ENCODE measurements at regions not wholly inside any gene's neighbourhood (a gene's known extent, or its start where the extent isn't known, plus 50 kb on each side); places are given as distances from the start of the nearest gene placed in this dataset.

GRCh38 chr7:27394871-27395270 is 152.3 kb downstream of the EVX1 start:
- DNase-seq (ENCODE audit: insufficient read length) (no peak), FAIRE-seq (no peak)
- TF ChIP-seq POLR2AphosphoS5 (IDR thresholded peaks at IDR 0.05; ENCODE audit: low read depth, low read length) (no peak), TAF1 (IDR thresholded peaks at IDR 0.05; ENCODE audit: borderline replicate concordance, low read depth, low read length) (no peak), POLR2A (IDR thresholded peaks at IDR 0.05; ENCODE audit: low read depth, low read length) (no peak)

- FAIRE-seq (no peak), DNase-seq (ENCODE audit: insufficient read length) (no peak)
- no peak for TF ChIP-seq POLR2AphosphoS5 (IDR thresholded peaks at IDR 0.05; ENCODE audit: low read depth, low read length)
- no peak for TF ChIP-seq TAF1 (IDR thresholded peaks at IDR 0.05; ENCODE audit: borderline replicate concordance, low read depth, low read length)
- no peak for TF ChIP-seq POLR2A (IDR thresholded peaks at IDR 0.05; ENCODE audit: low read depth, low read length)
Measured at GRCh38 chr7:27395626-27396025, 153.0 kb downstream of the EVX1 start.

- DNase-seq (ENCODE audit: insufficient read length) (no peak), FAIRE-seq (no peak)
- no peak for TF ChIP-seq TAF1 (IDR thresholded peaks at IDR 0.05; ENCODE audit: borderline replicate concordance, low read depth, low read length)
- TF ChIP-seq POLR2A (IDR thresholded peaks at IDR 0.05; ENCODE audit: low read depth, low read length), result no peak
- no peak for TF ChIP-seq POLR2AphosphoS5 (IDR thresholded peaks at IDR 0.05; ENCODE audit: low read depth, low read length)
Measured at GRCh38 chr7:27397503-27397902, 154.9 kb downstream of the EVX1 start.

GRCh38 chr7:27398851-27399250 is 156.2 kb downstream of the EVX1 start:
- DNase-seq (ENCODE audit: insufficient read length) (no peak), FAIRE-seq (no peak)

GRCh38 chr7:27399791-27400567 is 157.4 kb downstream of the EVX1 start:
- DNase-seq (ENCODE audit: insufficient read length) (no peak), FAIRE-seq (no peak)
- TF ChIP-seq TAF1 (IDR thresholded peaks at IDR 0.05; ENCODE audit: borderline replicate concordance, low read depth, low read length) (no peak), POLR2A (IDR thresholded peaks at IDR 0.05; ENCODE audit: low read depth, low read length) (no peak), POLR2AphosphoS5 (IDR thresholded peaks at IDR 0.05; ENCODE audit: low read depth, low read length) (no peak)

More at GRCh38 chr7:27398851-27399250, 156.2 kb downstream of the EVX1 start:
- TF ChIP-seq POLR2AphosphoS5 (IDR thresholded peaks at IDR 0.05; ENCODE audit: low read depth, low read length), result no peak
- no peak for TF ChIP-seq POLR2A (IDR thresholded peaks at IDR 0.05; ENCODE audit: low read depth, low read length)
- TF ChIP-seq TAF1 (IDR thresholded peaks at IDR 0.05; ENCODE audit: borderline replicate concordance, low read depth, low read length), result no peak

GRCh38 chr7:27405780-27406179 is 163.2 kb downstream of the EVX1 start:
- DNase-seq (ENCODE audit: insufficient read length) (no peak), FAIRE-seq (no peak)
- TF ChIP-seq POLR2AphosphoS5 (IDR thresholded peaks at IDR 0.05; ENCODE audit: low read depth, low read length) (no peak), POLR2A (IDR thresholded peaks at IDR 0.05; ENCODE audit: low read depth, low read length) (no peak), TAF1 (IDR thresholded peaks at IDR 0.05; ENCODE audit: borderline replicate concordance, low read depth, low read length) (no peak)

GRCh38 chr7:27409311-27409710 is 166.7 kb downstream of the EVX1 start:
- DNase-seq (ENCODE audit: insufficient read length), result no peak
- TF ChIP-seq TAF1 (IDR thresholded peaks at IDR 0.05; ENCODE audit: borderline replicate concordance, low read depth, low read length) (no peak), POLR2A (IDR thresholded peaks at IDR 0.05; ENCODE audit: low read depth, low read length) (no peak), POLR2AphosphoS5 (IDR thresholded peaks at IDR 0.05; ENCODE audit: low read depth, low read length) (no peak)
- FAIRE-seq, result no peak

- TF ChIP-seq POLR2AphosphoS5 (IDR thresholded peaks at IDR 0.05; ENCODE audit: low read depth, low read length), result no peak
- FAIRE-seq (no peak), DNase-seq (ENCODE audit: insufficient read length) (no peak)
Measured at GRCh38 chr7:27409776-27410175, 167.2 kb downstream of the EVX1 start.

- DNase-seq (ENCODE audit: insufficient read length), result no peak
- FAIRE-seq, result no peak
- TF ChIP-seq POLR2AphosphoS5 (IDR thresholded peaks at IDR 0.05; ENCODE audit: low read depth, low read length) (no peak), TAF1 (IDR thresholded peaks at IDR 0.05; ENCODE audit: borderline replicate concordance, low read depth, low read length) (no peak), POLR2A (IDR thresholded peaks at IDR 0.05; ENCODE audit: low read depth, low read length) (no peak)
Measured at GRCh38 chr7:27410812-27411544, 168.4 kb downstream of the EVX1 start.

GRCh38 chr7:27412164-27412563 is 169.6 kb downstream of the EVX1 start:
- no peak for TF ChIP-seq TAF1 (IDR thresholded peaks at IDR 0.05; ENCODE audit: borderline replicate concordance, low read depth, low read length)
- TF ChIP-seq POLR2AphosphoS5 (IDR thresholded peaks at IDR 0.05; ENCODE audit: low read depth, low read length), result no peak
- TF ChIP-seq POLR2A (IDR thresholded peaks at IDR 0.05; ENCODE audit: low read depth, low read length), result no peak
- DNase-seq (ENCODE audit: insufficient read length) (no peak), FAIRE-seq (no peak)

GRCh38 chr7:27418541-27418940 is 175.9 kb downstream of the EVX1 start:
- FAIRE-seq, result no peak
- no peak for DNase-seq (ENCODE audit: insufficient read length)
- TF ChIP-seq POLR2AphosphoS5 (IDR thresholded peaks at IDR 0.05; ENCODE audit: low read depth, low read length) (no peak), TAF1 (IDR thresholded peaks at IDR 0.05; ENCODE audit: borderline replicate concordance, low read depth, low read length) (no peak), POLR2A (IDR thresholded peaks at IDR 0.05; ENCODE audit: low read depth, low read length) (no peak)

Measured in GM12892 (cell line).